ENCODE measurements at regions not wholly inside any gene's neighbourhood (a gene's known extent, or its start where the extent isn't known, plus 50 kb on each side); places are given as distances from the start of the nearest gene placed in this dataset.
"Not testable (repeated sequence)": the region's sequence is repeated elsewhere in the genome, so short reads cannot be mapped to it uniquely, and the experiment has no call there.

DNA sequence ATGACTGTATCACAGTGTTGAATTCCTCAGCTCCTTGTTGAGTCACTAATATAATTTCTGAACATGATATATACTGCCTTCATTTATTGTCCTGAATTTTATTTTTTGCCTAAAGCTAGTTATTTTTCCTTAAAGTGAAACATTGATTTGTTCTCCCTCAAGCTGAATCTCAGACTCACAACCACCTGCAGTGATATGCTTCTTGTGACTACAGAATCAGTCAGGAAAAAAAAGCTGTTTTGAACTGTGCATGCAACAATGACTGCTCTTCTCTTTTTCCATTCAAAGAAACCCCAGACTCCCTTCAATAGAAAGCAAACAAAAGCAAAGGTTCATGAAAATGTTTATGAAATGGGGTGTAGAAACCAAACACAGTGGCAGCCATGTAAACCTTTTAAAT is 470.2 kb upstream of the CHD1 start:
- DNase-seq = no peak

DNA sequence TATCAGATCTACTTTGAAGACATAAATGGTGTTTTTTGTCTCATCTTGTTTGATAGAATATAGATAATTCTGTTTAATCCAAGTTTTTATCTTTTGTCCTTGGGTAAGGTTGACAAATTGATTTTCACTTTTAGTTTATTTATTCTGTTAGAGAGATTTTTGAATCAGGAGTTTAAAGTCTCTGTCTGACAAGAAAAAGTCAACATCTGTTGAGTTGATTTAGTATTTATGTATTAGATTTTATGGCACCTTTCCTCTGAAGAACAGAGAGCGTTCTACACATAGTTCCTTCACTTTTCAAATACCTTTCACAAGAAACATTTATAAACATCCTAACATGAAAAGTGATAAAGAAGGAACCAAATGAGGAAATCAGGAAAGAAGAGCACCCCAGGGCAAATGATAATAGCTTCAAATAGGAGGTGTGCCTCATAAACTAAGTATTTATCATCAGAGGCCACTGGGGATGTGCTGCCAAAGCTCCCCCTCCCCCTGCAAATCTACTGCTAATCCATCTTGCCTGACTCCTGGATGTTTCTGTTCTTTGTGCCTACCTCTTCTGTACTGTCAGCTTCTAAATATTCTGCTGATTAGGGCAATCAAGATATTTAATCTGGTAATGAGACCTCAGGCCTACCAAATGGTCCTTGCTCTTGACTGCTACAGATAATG is 457.7 kb upstream of the CHD1 start:
- DNase-seq = no peak

DNA sequence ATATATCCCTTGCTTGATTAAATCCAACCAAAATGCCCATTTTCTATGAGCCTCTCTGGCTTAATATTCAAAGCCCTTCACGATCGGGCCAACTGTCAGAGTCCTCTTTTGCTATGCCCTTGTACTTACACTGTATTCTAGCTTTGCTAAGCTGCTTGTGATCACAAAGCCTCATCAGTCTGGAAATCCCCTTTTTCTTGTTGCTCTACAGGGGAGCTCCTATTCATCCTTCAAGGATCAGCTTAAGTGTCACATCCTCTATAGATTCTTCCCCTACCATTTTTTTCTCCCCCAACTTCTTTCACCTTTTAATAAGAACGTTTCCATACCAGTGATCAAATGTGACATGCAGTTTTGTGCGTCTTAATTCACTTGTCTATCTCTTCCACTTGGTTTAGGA is 450.4 kb upstream of the CHD1 start:
- no peak for DNase-seq

DNA sequence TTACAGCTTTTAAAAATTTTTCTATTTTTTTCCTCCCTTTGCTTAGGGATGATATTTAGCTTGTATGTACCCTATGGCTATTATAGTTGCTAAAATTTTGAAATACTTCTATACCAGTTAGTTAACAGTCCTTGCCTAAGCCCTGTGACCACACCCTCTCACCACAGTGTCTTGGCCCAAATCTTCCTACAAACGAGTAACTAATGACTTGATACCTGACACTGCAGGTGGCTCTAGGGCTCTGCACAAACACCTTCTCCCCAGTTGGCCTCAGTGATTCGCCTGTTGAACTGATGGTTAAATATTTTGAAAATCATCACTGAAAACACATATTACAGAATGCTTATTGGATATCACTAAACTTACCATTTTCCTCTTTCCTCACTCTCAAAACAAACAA is 449.6 kb upstream of the CHD1 start:
- no peak for DNase-seq

DNA sequence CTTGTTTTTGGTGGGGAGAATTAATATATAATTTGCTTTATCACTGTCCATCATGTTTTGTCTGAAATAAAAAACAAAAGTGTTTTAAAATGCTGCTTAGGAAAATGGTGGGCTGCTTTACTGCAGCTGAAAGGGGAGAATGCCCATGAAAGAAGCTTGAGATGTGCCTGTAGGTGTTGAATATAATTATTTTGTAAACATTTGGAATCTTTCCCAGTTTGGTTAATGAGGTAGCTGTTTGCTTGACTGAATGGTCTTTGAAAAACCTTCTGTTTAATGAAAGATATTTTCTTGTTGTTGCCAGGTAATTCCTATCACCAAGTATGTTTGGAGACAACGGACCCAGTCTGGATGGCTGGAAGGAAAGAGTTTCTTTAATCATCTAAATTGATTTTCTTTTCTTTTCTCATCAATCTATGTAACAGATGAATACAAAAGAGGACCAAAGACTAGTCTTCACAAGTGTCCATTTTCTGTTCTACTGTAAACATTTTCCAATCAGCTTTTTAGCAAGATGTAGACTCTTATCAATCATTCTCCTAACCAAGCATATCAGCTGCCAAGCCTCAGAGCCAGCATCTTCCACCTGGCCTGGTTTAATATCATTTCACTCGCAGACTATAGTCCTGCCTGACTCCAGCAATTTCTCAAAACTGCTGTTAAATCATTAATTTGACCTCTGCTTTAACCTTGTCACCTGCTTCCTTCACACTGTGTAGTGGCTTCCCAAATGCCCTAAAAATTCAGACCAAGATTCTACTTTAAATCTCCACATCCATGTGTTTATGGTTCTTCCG is 441.2 kb upstream of the CHD1 start:
- no peak for DNase-seq

DNA sequence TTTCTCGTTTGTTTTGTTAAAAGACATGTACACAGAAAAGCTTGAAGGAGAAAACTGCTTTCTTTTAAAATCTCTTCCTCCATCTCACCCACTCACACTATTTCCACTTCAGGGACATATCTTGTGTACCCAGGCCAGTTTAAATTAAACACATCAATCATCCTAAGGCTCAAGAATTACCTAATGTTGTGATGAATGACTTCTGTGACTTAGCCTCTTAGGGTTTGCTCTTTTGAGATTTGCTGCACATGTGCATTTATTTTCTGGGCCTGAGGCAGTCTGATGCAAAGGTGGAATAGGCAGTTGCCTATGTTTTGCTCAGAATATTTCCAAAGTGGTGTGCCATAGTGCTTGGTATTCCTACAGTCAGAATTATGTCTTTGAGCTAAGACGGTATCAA is 439.9 kb upstream of the CHD1 start:
- no peak for DNase-seq

DNA sequence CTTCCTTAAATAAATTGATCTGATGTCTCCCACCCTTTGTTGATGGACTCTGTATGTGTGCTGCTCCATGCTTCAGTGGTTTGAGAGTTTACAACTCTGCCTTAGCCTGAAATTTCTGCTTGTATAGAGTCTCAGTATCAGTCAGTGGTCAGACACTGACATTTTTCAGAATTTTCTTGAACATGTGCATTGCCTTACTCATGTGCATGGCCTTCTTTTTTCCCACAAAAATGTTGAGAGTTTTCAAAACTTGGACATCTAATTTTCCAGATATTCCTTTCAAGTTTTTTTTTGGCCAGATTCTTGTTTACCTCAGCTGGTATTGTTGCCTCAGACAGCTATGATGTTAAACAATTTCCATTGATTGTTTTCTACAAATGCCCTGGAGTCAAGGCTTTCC is 427.1 kb upstream of the CHD1 start:
- DNase-seq = no peak

DNA sequence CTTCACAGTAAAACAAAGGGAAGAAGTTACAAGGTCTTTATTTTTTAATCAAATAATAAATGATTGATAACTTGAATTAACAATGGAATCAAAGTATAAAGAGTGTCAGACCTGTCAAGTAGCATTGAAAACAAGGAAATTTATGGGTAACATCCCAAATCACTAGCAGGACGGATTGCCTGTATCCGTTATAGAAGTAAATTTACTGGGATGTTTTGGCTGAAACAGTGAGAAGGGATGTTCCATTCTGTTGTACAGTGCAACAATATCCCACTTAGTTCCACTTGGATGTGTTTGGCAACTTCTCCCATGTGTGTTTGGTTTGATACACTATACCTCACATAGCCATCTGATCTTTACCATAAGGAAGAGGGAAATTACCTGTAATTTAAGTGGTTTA is 421.0 kb upstream of the CHD1 start:
- no peak for DNase-seq

DNA sequence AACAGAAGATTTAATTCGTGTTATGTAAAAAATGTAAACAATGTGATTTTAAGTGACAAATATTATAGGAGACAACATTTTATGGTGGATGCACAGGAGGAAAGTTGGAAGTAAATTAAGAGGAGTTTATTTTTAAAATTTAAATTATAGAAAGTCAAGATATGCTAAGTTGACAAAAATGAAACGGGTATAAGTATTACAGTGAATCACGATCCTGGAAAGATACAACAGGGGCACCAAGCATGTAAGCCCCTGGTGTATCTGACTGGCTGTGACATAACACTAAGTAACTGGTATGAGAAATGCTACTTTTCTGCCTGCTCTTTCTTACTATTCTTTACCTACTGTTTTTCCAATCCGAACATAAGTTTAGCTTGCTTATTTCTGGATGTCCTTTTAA is 419.8 kb upstream of the CHD1 start:
- DNase-seq = no peak

DNA sequence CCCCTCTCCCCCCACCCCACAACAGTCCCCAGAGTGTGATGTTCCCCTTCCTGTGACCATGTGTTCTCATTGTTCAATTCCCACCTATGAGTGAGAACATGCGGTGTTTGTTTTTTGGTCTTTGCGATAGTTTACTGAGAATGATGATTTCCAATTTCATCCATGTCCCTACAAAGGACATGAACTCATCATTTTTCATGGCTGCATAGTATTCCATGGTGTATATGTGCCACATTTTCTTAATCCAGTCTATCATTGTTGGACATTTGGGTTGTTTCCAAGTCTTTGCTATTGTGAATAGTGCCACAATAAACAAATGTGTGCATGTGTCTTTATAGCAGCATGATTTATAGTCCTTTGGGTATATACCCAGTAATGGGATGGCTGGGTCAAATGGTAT is 411.0 kb upstream of the CHD1 start:
- DNase-seq = not testable (repeated sequence)

DNA sequence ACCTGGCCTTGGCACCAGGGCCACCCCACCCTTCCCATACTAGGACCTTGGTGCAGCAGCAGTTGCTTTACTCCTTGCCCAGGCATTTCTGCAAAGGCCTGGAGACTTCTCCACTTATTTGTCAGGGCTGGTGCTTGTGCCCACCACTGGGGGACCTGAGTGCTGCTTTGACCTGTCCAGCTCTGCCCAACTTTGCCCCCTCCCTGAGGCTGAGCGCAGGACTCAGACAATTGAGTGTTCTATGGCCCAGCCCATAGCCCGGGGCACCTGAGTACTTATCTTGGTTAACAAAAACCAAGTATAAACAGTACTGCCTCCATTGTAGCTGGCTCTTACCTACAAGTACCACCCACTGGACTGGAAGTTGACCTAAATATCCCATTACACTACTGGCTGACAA is 406.1 kb upstream of the CHD1 start:
- DNase-seq = no peak

DNA sequence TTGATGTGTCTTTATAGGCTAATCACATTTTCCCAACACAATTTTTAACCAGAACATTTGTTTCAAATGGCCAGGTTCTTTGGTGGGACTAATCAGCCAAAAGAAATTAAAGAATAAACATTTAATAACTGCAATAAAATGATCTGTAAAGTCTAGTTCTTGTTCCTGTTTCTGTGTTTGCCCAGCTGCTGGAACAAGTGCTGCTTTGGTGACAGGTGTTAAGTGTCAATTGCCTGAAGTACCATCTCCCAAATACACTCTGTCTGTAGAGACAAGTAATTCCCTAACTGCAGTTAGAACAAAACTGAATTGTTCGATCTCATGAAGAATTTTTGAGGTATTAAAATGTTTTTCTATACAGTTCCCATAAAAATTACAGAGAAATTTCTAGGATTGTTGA is 402.3 kb upstream of the CHD1 start:
- DNase-seq = peak; percentile 79 to 84

DNA sequence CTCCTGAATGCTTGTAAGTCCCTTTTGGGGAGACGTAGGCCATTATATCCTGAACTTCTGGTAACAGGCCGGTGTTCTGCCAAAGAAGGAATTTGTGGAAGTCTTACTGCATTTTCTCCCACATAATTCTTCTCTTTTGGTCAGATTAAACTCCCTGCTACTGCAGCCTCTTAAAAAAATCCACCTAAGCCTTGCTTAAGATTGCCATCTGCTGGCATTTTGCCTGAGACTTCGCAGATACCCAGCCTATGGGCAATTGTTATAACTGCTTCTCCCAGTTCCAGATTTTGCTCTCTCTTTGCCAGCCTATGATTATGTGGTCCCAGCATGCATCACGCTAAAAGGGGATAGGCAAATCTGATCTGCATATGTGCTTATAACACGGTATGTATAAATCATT is 391.6 kb upstream of the CHD1 start:
- no peak for DNase-seq

DNA sequence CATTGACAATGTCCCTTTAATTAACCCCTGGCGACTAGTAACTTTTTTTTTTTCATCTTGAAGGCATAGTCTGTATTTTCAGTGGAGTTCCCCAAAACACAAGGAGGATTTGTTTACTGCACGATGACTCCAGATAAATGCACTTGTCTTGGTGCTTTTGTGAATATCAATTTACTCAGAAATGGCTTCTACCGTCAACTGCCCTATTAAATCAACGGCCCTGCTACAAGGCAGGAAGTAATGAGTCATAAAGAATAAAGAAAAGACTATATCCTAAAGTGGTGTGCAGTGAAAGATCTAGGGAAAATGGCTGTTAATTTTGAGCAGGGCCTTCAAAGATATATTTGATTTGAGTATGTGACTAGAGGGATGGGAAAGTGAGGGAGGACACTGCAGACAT is 388.3 kb upstream of the CHD1 start:
- DNase-seq = no peak

DNA sequence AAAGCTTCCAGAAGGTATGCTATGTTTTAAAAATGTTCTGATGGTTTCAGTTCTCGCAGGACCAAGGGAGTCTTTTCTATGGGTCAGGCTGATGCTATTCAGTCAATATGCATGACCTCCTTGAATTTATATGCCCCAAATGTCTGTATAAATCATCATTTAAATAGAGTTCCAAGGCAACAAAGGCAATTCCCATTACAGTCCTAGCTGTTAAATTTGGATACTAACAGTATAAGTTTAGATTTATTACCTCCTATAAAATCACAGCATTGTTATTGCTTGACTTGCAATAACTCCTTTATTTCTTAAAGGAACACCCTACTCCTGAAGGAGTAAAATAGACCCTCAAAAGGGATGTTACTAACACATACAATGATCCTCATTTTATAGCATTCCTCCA is 387.7 kb upstream of the CHD1 start:
- DNase-seq = no peak

DNA sequence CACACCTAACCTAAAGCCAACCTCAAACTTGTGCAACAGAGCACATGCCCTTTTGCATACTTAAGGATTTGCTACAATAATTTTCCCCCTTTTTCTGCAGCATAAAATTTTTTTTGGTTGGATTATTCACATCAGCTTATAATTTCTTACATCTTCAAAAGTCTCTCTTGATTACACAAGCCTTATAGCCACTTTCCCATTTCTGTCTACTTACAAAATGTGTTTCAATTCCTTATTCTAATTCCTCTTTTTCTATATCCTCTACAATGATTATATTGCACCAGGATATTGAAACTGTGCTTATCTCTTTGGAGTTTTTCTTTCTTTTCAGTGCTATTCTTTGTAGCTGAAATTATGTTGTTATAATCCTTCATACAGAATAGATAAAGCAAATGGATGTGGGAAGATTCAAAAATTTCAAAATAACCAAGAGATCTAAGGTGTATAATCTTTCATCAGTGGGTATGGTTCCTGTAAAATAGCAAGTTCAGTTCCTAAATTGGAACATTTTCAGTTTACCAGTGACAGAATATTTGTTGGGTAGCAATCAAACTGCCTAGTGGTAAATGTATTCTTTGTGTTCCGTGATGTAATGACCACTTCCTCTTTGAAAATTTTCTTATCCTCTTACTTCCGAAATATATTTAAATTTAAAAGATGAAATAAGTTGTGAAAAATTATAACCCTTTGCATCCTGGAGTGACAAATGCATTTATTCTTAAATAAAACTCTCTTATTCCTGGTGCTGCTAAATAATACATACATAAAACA is 386.8 kb upstream of the CHD1 start:
- no peak for DNase-seq

DNA sequence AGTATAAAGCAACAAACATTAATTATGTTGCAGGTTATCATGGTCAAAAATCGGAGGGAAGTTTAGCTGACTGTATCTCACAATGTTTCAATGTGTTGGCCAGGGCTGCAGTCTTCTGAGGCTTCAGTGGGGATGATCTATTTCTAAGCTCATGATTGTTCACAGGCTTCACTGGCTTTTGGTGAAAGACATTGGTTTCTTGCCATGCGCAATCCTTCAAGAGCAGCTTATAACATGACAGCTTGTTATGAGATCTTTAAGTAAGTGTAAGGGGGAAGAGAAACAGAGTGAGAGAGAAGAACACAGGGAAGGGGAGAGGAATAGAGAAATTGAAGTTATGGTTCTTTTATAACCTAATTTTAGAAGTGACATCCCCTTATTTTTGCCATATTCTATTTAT is 385.9 kb upstream of the CHD1 start:
- no peak for DNase-seq

DNA sequence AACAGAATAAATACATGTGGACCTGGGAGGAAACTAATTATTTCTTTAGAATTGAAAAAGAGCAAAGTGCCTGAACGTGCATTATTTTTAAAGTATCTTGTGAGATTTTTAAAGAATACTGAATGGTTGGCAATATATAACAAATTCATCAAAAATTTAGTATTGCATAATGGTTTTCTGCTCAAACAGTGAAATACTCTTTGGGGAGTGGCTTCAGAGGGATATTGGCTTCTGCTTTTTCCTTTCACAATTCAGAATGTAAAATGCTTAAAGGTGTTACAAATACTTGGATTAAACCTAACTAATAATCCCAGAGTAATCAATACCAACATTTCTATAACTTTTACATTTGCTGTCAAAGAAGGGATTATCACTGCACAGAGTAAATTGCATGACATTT is 379.3 kb upstream of the CHD1 start:
- DNase-seq = no peak

DNA sequence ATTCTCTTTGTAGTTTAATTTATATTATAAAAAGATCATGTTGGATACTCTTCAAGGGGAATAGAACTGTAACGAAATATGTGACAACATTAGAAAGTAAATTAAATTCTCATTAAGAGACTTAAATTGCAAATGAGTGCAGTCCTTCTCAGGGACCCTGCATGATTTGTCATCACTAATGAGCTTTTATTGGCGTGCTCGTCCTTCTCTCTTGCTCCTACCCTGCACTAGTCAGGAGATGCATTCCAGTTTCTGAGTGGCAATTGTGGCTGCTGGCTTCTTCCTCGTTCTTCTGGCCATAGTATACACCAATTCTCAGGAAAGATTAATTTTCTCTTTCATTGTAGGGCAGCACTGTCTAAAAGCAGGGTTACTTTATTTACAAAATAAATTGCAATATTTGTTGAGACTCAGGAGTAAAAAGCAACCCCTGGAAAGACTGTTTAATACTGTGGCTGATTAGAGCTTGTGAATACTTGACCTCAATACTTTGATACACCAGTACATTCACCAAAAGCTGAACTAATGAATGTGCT is 376.3 kb upstream of the CHD1 start:
- DNase-seq = no peak

DNA sequence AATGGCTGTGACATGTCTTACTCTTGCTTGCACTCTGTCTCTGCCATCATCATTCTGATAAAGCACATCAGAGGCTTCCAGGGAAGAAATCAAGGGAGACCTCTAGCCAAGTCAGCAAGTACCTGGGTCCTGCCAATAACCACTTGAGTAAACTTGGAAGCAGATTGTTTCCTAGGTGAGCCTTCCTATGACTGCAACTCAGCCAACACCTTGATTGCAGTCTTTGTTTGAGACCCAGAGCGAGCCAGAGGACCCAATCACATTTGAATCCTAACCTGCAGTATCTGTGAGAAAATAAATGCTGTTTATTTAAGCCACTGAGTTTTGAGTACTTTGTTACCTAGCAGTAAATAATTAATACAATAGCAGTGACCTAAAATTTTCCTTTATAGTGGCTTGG is 356.8 kb upstream of the CHD1 start:
- no peak for DNase-seq

DNA sequence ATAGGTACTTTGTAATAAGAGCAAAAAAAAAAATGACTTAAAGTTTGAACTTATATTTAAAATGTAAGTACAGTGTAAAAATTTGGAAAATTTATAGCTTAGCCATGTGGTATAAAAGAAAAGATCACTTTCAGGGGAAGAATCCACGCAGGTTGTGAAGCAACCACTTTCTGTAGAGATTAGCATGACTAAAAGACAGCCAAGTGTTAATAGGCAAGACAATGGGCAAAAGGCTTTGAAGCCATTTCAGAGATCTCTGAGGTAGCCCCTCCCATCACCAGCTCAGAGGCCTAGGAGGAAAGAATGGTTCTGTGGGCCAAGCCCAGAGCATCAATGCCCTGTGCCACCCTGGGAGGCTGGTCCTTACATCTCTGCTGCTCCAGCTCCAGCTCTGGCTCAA is 346.3 kb upstream of the CHD1 start:
- no peak for DNase-seq

DNA sequence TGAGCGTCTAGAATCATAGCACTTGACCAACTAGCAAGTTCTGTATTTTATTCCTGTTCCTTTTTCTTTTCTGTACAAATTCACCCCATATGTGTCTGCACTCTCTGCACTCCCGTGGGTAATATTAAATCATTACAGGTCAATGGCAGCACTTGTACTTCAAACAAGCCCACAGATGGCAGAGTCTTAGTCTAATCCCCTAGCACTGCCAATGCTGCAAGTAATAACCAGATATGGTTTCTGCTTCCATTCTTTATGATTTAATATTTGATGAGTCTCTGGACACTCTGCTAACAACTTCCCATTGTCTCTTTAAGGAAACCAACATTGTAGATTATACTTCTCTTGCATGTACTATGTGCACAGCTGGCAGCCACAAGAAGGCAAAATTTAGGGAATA is 343.8 kb upstream of the CHD1 start:
- DNase-seq = no peak

DNA sequence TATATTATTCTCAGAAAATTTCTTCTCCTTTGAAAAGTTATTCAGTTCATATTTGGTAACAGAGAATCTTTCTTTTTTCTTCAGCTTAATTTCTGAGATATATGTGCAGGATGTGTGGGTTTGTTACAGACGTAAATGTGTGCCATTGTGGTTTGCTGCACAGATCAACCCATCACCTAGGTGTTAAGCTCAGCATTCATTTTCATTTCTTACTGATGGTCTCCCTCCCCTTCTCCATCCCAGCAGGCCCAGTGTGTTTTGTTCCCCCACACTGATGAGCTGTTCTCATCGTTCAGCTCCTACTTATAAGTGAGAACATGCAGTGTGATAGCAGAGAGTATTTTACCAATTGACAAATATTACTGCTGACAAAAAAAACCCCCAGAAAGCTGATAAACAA is 330.0 kb upstream of the CHD1 start:
- no peak for DNase-seq

DNA sequence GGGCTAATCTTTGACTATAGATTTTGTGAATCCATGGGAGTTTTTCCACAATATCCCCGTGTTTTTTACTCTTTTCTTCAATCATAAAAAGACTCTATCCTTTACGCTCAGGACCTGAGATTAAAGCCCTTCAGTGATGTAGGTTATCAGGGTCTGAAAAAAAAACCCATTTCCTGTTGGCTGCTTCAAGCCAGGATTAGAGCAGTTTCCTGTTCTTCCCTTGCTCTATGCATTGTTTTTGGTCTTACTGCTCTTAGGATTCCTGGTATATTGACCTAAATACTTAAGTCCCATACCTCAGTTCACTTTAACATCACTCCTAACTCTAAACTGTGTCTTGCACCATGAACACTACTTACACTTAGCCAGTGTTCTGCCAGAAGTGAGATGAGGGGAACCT is 319.3 kb upstream of the CHD1 start:
- no peak for DNase-seq

All from SHP77 (cell line).